Esophagus muscularis mucosa (tissue), 4 donors: ENCODE measurements at regions not wholly inside any gene's neighbourhood (a gene's known extent, or its start where the extent isn't known, plus 50 kb on each side); places are given as distances from the start of the nearest gene placed in this dataset.

ENCODE experiments used
- DNase-seq: peaks from one replicate; pipeline ENCODE4 v3.0.0-alpha.2; 2017; ENCODE audit errors: extremely low spot score
- H3K27ac ChIP-seq, 4 donors: fragments of 200-600 bp; sonication (generic); replicated peaks in 1 of 4; 1 replicate in 3 of 4; 2 replicates in 1 of 4; pipeline ENCODE4 v1.5.1; 2016 to 2019; ENCODE audit warnings: mild to moderate bottlenecking in 1 of 4
- H3K27me3 ChIP-seq, 4 donors: fragments of 200-600 bp; sonication (generic); one replicate each; pipeline versions ENCODE4 v1.5.1 to v1.6.0; 2016 to 2019
- H3K36me3 ChIP-seq, 4 donors: fragments of 200-600 bp; sonication (generic); one replicate each; pipeline ENCODE4 v1.5.1; 2016 to 2019
- H3K4me1 ChIP-seq, 4 donors: fragments of 200-600 bp; sonication (generic); one replicate each; pipeline ENCODE4 v1.5.1; 2016 to 2019
- H3K4me3 ChIP-seq, 4 donors: fragments of 200-600 bp; sonication (generic); 1 replicate in 2 of 4; 2 replicates in 2 of 4; pipeline ENCODE4 v1.5.1; 2016 to 2019; ENCODE audit warnings: mild to moderate bottlenecking in 4 of 4, moderate library complexity in 1 of 4
- H3K9me3 ChIP-seq, 4 donors: fragments of 200-600 bp; sonication (generic); 1 replicate in 3 of 4; 2 replicates in 1 of 4; pipeline ENCODE4 v1.5.1; 2016 to 2019
- CTCF ChIP-seq, 3 experiments: fragments of 200-600 bp in 2 of 3; fragments of 450-650 bp in 1 of 3; sonication (generic) in 2 of 3; IDR thresholded peaks; one replicate each; pipeline ENCODE4 v1.5.1; 2017 to 2019; ENCODE audit warnings: antibody characterized with exemption in 3 of 3, mild to moderate bottlenecking in 2 of 3, moderate library complexity in 1 of 3
- EP300 ChIP-seq: sonication (generic); formaldehyde crosslinking; IDR thresholded peaks from one replicate; pipeline ENCODE4 v1.6.1; 2017; ENCODE audit warnings: antibody characterized with exemption
- POLR2A ChIP-seq: fragments of 450-650 bp; IDR thresholded peaks from one replicate; pipeline ENCODE4 v1.6.1; 2017; ENCODE audit warnings: antibody characterized with exemption, moderate library complexity, mild to moderate bottlenecking, low read depth
- POLR2AphosphoS5 ChIP-seq, 2 donors: sonication (generic); formaldehyde crosslinking; IDR thresholded peaks; one replicate each; pipeline ENCODE4 v1.6.1; 2017; ENCODE audit warnings: antibody characterized with exemption in 2 of 2
- WGBS: methylation state at CpG from one replicate; pipeline ENCODE4 v1.1.5; 2018; 5-methylcytosine and 5-hydroxymethylcytosine counted together
- intact Hi-C: fragments of 100-400 bp; cut with DNase I; formaldehyde crosslinking; loops from one replicate; pipeline ENCODE4 v1.15.1; 2023

- no peak for TF ChIP-seq POLR2A
- no peak for TF ChIP-seq POLR2AphosphoS5 (IDR thresholded peaks at IDR 0.05)
- TF ChIP-seq CTCF (IDR thresholded peaks at IDR 0.05): no peak
- TF ChIP-seq EP300: no peak
- no peaks in the 10 kb centered on the region for H3K4me1 ChIP-seq
- H3K9me3 ChIP-seq: no peaks in the 10 kb centered on the region
- H3K27me3 ChIP-seq: no peaks in the 10 kb centered on the region
- no peaks in the 10 kb centered on the region for H3K36me3 ChIP-seq
- 83% methylated on average over 1 of the region's 1 CpG for WGBS
- no peak overlapping the region for H3K4me3 ChIP-seq
- H3K27ac ChIP-seq: no peak overlapping the region
- intact Hi-C loops: no loop called here
- no peak for DNase-seq
Measured at GRCh38 chr6:10258341-10258740, 156.5 kb downstream of the TFAP2A start.

- Histone ChIP-seq H3K9me3 (no peaks in the 10 kb centered on the region), H3K4me3 (no peak overlapping the region), H3K27ac (no peak overlapping the region), H3K4me1 (no peaks in the 10 kb centered on the region), H3K36me3 (no peaks in the 10 kb centered on the region), H3K27me3 (no peaks in the 10 kb centered on the region)
- no peak for DNase-seq
- 89% methylated on average over 3 of the region's 3 CpGs for WGBS
- intact Hi-C loops: no loop called here
- TF ChIP-seq CTCF (IDR thresholded peaks at IDR 0.05): peak in 2 of 3 experiments; percentile 23 to 35
- TF ChIP-seq EP300: no peak
Measured at GRCh38 chr6:10256113-10256690, 158.7 kb downstream of the TFAP2A start.

GRCh38 chr6:10250655-10251220, 164.1 kb downstream of the TFAP2A start:
- Histone ChIP-seq H3K4me1 (no peaks in the 10 kb centered on the region), H3K27me3 (no peaks in the 10 kb centered on the region), H3K4me3 (no peak overlapping the region), H3K9me3 (no peaks in the 10 kb centered on the region), H3K36me3 (no peaks in the 10 kb centered on the region), H3K27ac (no peak overlapping the region)
- WGBS: 79% methylated on average over 4 of the region's 4 CpGs
- TF ChIP-seq POLR2A (no peak), POLR2AphosphoS5 (IDR thresholded peaks at IDR 0.05) (no peak), EP300 (no peak), CTCF (IDR thresholded peaks at IDR 0.05) (no peak)
- intact Hi-C loops: no loop called here
- DNase-seq: no peak

- TF ChIP-seq CTCF (IDR thresholded peaks at IDR 0.05): no peak
- no peak for TF ChIP-seq POLR2A
- TF ChIP-seq EP300: no peak
- no peak for TF ChIP-seq POLR2AphosphoS5 (IDR thresholded peaks at IDR 0.05)
- DNase-seq: no peak
- intact Hi-C loops: no loop called here
- Histone ChIP-seq H3K4me1 (no peaks in the 10 kb centered on the region), H3K36me3 (no peaks in the 10 kb centered on the region), H3K4me3 (no peak overlapping the region), H3K27ac (no peak overlapping the region), H3K27me3 (no peaks in the 10 kb centered on the region), H3K9me3 (no peaks in the 10 kb centered on the region)
- WGBS: 72% methylated on average over 7 of the region's 7 CpGs
Measured at GRCh38 chr6:10248378-10248843, 166.5 kb downstream of the TFAP2A start.
